Kidney (tissue), 13 donors: ENCODE measurements at regions not wholly inside any gene's neighbourhood (a gene's known extent, or its start where the extent isn't known, plus 50 kb on each side); places are given as distances from the start of the nearest gene placed in this dataset.

Experiments used
- DNase-seq, 5 donors: peaks; one replicate each; pipeline ENCODE4 v3.0.0-alpha.2; 2013 to 2020
- FAIRE-seq: peaks from 2 replicates; lab custom pipeline; 2012; peaks lifted over from hg19 to GRCh38; lab: Jason Lieb, UNC
- H3K27ac ChIP-seq, 2 donors: one replicate each; pipeline ENCODE4 v1.7.0; 2013; ENCODE audit warnings: low read depth in 2 of 2, low read length in 2 of 2, inconsistent platforms in 1 of 2
- H3K27me3 ChIP-seq: one replicate; pipeline ENCODE4 v1.7.1; 2013; ENCODE audit warnings: low read length, inconsistent platforms; ENCODE audit not compliant: control insufficient read depth, insufficient read depth
- H3K36me3 ChIP-seq, 3 donors: one replicate each; pipeline versions ENCODE4 v1.7.0 to v1.7.1; 2013; ENCODE audit warnings: low read length in 3 of 3, control low read depth in 1 of 3, inconsistent platforms in 1 of 3; ENCODE audit not compliant: insufficient read depth in 3 of 3, control insufficient read depth in 2 of 3
- H3K4me1 ChIP-seq, 3 donors: one replicate each; pipeline versions ENCODE4 v1.7.0 to v1.7.1; 2013; ENCODE audit warnings: low read length in 3 of 3, inconsistent platforms in 1 of 3, low read depth in 1 of 3; ENCODE audit not compliant: control insufficient read depth in 2 of 3, insufficient read depth in 2 of 3
- H3K4me3 ChIP-seq, 3 donors: one replicate each; pipeline versions ENCODE4 v1.7.0 to v1.8.1; 2013; ENCODE audit warnings: low read length in 3 of 3, control low read depth in 1 of 3, inconsistent platforms in 1 of 3
- H3K9ac ChIP-seq, 3 donors: one replicate each; pipeline versions ENCODE4 v1.7.0 to v1.7.1; 2013; ENCODE audit warnings: low read length in 3 of 3, control low read depth in 1 of 3, inconsistent platforms in 1 of 3
- H3K9me3 ChIP-seq, 3 donors: one replicate each; pipeline versions ENCODE4 v1.7.0 to v1.7.1; 2013; ENCODE audit warnings: low read length in 3 of 3, control low read depth in 1 of 3, inconsistent platforms in 1 of 3; ENCODE audit not compliant: control insufficient read depth in 2 of 3, insufficient read depth in 1 of 3
- CTCF ChIP-seq: IDR thresholded peaks from 3 replicates; pipeline ENCODE4 v1.5.1; 2012; ENCODE audit warnings: mild to moderate bottlenecking, moderate library complexity, borderline replicate concordance; ENCODE audit not compliant: insufficient read depth; ENCODE audit errors: extremely low read depth
- intact Hi-C: fragments of 100-400 bp; cut with DNase I; formaldehyde crosslinking; loops from one replicate; pipeline ENCODE4 v1.11.1; 2022
- donor health status: control.
- donor health status: control.
- donor health status: control.
- donor health status: control.
- donor health status: control.
- donor health status: DM: yes; HTN: yes; CAD: no.
- donor health status: Normal renal cell carcinoma (clear cell type).

- Histone ChIP-seq H3K27me3 (no peaks in the 10 kb centered on the region), H3K9ac (no peak overlapping the region), H3K36me3 (no peaks in the 10 kb centered on the region), H3K4me1 (no peaks in the 10 kb centered on the region), H3K4me3 (no peak overlapping the region), H3K9me3 (no peaks in the 10 kb centered on the region), H3K27ac (no peak overlapping the region)
- intact Hi-C loops = no loop called here
- DNase-seq (no peak), FAIRE-seq (no peak)
- TF ChIP-seq CTCF = no peak
Measured at GRCh38 chr13:78841358-78841963, 182.5 kb upstream of the OBI1 start.

GRCh38 chr13:78836238-78836784 is 177.4 kb upstream of the OBI1 start:
- no peaks in the 10 kb centered on the region for H3K27me3 ChIP-seq
- DNase-seq (no peak), FAIRE-seq (no peak)
- no peaks in the 10 kb centered on the region for H3K4me1 ChIP-seq
- no peak overlapping the region for H3K27ac ChIP-seq
- intact Hi-C loops = no loop called here
- TF ChIP-seq CTCF = no peak
- H3K4me3 ChIP-seq = no peak overlapping the region
- H3K9me3 ChIP-seq = no peaks in the 10 kb centered on the region
- H3K36me3 ChIP-seq = no peaks in the 10 kb centered on the region
- no peak overlapping the region for H3K9ac ChIP-seq

- no peak for FAIRE-seq
- intact Hi-C loops = no loop called here
- H3K27ac ChIP-seq = no peak overlapping the region
- H3K36me3 ChIP-seq = no peaks in the 10 kb centered on the region
- DNase-seq = no peak
- H3K9me3 ChIP-seq = no peaks in the 10 kb centered on the region
- no peak overlapping the region for H3K9ac ChIP-seq
- no peaks in the 10 kb centered on the region for H3K27me3 ChIP-seq
- no peak overlapping the region for H3K4me3 ChIP-seq
- H3K4me1 ChIP-seq = no peaks in the 10 kb centered on the region
- no peak for TF ChIP-seq CTCF
Measured at GRCh38 chr13:78832461-78832860, 173.5 kb upstream of the OBI1 start.

GRCh38 chr13:78830508-78830907 is 171.6 kb upstream of the OBI1 start:
- no peaks in the 10 kb centered on the region for H3K9me3 ChIP-seq
- DNase-seq = no peak
- H3K36me3 ChIP-seq = no peaks in the 10 kb centered on the region
- no peak overlapping the region for H3K4me3 ChIP-seq
- no peak overlapping the region for H3K27ac ChIP-seq
- intact Hi-C loops = no loop called here
- TF ChIP-seq CTCF = no peak
- FAIRE-seq = no peak
- no peak overlapping the region for H3K9ac ChIP-seq
- no peaks in the 10 kb centered on the region for H3K27me3 ChIP-seq
- no peaks in the 10 kb centered on the region for H3K4me1 ChIP-seq
